GM18909 (cell line): ENCODE measurements at regions not wholly inside any gene's neighbourhood (a gene's known extent, or its start where the extent isn't known, plus 50 kb on each side); places are given as distances from the start of the nearest gene placed in this dataset.

Experiments
- ATAC-seq: cut with Tn5 transposase; IDR thresholded peaks from one replicate; pipeline ENCODE4 v1.9.1; 2021; ENCODE audit warnings: mild to moderate bottlenecking; ENCODE audit not compliant: unreplicated experiment, poor library complexity

- ATAC-seq, result no peak
These were observed 68.1 kb upstream of the TLE3 start for GRCh38 chr15:70165716-70166284.

- no peak for ATAC-seq
These were observed 67.4 kb upstream of the TLE3 start for GRCh38 chr15:70164910-70165715.

GRCh38 chr15:70164156-70164900 is 66.6 kb upstream of the TLE3 start:
- ATAC-seq, result no peak

GRCh38 chr15:70160803-70161565 is 63.3 kb upstream of the TLE3 start:
- no peak for ATAC-seq

GRCh38 chr15:70160267-70160666 is 62.5 kb upstream of the TLE3 start:
- ATAC-seq, result no peak

GRCh38 chr15:70159713-70160009 is 61.9 kb upstream of the TLE3 start:
- no peak for ATAC-seq

GRCh38 chr15:70159001-70159712 is 61.4 kb upstream of the TLE3 start:
- ATAC-seq, result no peak

GRCh38 chr15:70158309-70159000 is 60.7 kb upstream of the TLE3 start:
- ATAC-seq, result no peak

- ATAC-seq, result no peak
These were observed 59.1 kb upstream of the TLE3 start for GRCh38 chr15:70156671-70157271.

- no peak for ATAC-seq
These were observed 57.1 kb upstream of the TLE3 start for GRCh38 chr15:70154718-70155347.

GRCh38 chr15:70153921-70154717 is 56.4 kb upstream of the TLE3 start:
- no peak for ATAC-seq

- no peak for ATAC-seq
These were observed 54.4 kb upstream of the TLE3 start for GRCh38 chr15:70152070-70152480.

GRCh38 chr15:70151462-70151861 is 53.7 kb upstream of the TLE3 start:
- ATAC-seq, result no peak

- no peak for ATAC-seq
These were observed 53.3 kb upstream of the TLE3 start for GRCh38 chr15:70151003-70151402.

- ATAC-seq, result no peak
These were observed 52.7 kb upstream of the TLE3 start for GRCh38 chr15:70150405-70150747.

- no peak for ATAC-seq
These were observed 52.1 kb upstream of the TLE3 start for GRCh38 chr15:70149667-70150404.

GRCh38 chr15:70147778-70148177 is 50.1 kb upstream of the TLE3 start:
- no peak for ATAC-seq
